ENCODE measurements at regions not wholly inside any gene's neighbourhood (a gene's known extent, or its start where the extent isn't known, plus 50 kb on each side); places are given as distances from the start of the nearest gene placed in this dataset.

DNA sequence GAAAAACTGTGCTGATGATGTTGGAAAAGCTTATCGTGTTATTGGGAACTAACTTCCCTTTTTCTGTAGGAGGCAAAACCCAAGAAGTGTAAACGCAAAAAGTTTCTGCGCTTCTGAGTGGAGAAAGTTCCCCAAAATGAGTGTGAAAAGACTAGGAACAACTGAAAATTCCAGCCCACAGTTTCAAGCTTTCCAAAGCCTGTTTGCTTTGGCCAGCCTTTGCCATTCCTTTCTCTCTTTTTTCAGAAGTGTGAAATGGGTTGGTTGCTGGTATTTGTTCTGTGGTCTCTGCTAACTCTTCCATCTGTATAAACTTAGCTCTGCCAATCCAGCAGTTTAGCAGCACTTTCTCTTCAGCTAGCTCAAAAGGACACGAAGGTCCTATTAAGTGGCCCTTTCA, 491.3 kb downstream of the MAFB start:
- H3K4me3 ChIP-seq (replicated peaks; ENCODE audit: insufficient read depth, low read length) = no peak overlapping the region
- H3K27me3 ChIP-seq (ENCODE audit: insufficient read depth, poor library complexity, severe bottlenecking) = no peaks in the 10 kb centered on the region
- H3K27ac ChIP-seq (replicated peaks) = no peak overlapping the region
- TF ChIP-seq SPI1 (IDR thresholded peaks at IDR 0.05; ENCODE audit: borderline replicate concordance, low read depth) (no peak), POLR2AphosphoS5 (IDR thresholded peaks at IDR 0.05; ENCODE audit: low read depth) (no peak), GABPA (IDR thresholded peaks at IDR 0.05; ENCODE audit: low read depth) (no peak)
- TF ChIP-seq, protein P1, sequence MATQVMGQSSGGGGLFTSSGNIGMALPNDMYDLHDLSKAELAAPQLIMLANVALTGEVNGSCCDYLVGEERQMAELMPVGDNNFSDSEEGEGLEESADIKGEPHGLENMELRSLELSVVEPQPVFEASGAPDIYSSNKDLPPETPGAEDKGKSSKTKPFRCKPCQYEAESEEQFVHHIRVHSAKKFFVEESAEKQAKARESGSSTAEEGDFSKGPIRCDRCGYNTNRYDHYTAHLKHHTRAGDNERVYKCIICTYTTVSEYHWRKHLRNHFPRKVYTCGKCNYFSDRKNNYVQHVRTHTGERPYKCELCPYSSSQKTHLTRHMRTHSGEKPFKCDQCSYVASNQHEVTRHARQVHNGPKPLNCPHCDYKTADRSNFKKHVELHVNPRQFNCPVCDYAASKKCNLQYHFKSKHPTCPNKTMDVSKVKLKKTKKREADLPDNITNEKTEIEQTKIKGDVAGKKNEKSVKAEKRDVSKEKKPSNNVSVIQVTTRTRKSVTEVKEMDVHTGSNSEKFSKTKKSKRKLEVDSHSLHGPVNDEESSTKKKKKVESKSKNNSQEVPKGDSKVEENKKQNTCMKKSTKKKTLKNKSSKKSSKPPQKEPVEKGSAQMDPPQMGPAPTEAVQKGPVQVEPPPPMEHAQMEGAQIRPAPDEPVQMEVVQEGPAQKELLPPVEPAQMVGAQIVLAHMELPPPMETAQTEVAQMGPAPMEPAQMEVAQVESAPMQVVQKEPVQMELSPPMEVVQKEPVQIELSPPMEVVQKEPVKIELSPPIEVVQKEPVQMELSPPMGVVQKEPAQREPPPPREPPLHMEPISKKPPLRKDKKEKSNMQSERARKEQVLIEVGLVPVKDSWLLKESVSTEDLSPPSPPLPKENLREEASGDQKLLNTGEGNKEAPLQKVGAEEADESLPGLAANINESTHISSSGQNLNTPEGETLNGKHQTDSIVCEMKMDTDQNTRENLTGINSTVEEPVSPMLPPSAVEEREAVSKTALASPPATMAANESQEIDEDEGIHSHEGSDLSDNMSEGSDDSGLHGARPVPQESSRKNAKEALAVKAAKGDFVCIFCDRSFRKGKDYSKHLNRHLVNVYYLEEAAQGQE (IDR thresholded peaks at IDR 0.05; ENCODE audit: insufficient replicate concordance, low read depth) = no peak
- TF ChIP-seq, protein P2, sequence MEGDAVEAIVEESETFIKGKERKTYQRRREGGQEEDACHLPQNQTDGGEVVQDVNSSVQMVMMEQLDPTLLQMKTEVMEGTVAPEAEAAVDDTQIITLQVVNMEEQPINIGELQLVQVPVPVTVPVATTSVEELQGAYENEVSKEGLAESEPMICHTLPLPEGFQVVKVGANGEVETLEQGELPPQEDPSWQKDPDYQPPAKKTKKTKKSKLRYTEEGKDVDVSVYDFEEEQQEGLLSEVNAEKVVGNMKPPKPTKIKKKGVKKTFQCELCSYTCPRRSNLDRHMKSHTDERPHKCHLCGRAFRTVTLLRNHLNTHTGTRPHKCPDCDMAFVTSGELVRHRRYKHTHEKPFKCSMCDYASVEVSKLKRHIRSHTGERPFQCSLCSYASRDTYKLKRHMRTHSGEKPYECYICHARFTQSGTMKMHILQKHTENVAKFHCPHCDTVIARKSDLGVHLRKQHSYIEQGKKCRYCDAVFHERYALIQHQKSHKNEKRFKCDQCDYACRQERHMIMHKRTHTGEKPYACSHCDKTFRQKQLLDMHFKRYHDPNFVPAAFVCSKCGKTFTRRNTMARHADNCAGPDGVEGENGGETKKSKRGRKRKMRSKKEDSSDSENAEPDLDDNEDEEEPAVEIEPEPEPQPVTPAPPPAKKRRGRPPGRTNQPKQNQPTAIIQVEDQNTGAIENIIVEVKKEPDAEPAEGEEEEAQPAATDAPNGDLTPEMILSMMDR (IDR thresholded peaks at IDR 0.05; ENCODE audit: insufficient read depth, low read length) = no peak
- no peak for DNase-seq (ENCODE audit: low read depth in 1 of 2, low spot score in 1 of 2)

DNA sequence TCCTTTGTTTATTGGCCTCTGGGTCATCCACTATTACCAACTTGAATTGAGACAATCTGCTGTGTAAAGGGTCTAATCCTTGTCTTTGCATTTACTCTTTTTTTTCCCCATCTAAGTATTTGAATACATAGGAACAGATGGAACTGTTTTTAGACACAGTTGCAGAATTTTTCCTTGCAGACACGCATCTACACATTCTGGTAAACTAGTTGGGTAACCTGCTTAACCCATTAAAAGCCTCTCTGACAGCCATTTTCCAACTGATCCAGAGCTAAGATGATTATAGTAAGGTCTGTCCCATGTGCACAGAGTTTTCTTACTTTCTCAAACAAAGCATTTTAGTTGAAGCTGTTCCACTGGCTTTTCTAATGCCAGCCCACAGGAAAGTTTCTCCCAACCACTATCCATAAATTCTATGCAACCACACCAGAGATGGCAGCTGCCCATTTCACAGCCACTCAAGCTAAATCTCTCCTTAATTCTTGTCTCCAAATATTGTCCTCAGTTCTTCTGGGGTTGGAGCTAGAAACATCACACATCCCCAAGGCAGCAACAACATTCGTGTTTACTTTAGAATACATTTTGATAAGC, 492.1 kb downstream of the MAFB start:
- Histone ChIP-seq H3K27ac (replicated peaks) (no peak overlapping the region), H3K27me3 (ENCODE audit: insufficient read depth, poor library complexity, severe bottlenecking) (no peaks in the 10 kb centered on the region), H3K4me3 (replicated peaks; ENCODE audit: insufficient read depth, low read length) (no peak overlapping the region)
- no peak for DNase-seq (ENCODE audit: low read depth in 1 of 2, low spot score in 1 of 2)
- TF ChIP-seq, protein P2 (IDR thresholded peaks at IDR 0.05; ENCODE audit: insufficient read depth, low read length) = no peak
- TF ChIP-seq, protein P1 (IDR thresholded peaks at IDR 0.05; ENCODE audit: insufficient replicate concordance, low read depth) = no peak
- TF ChIP-seq SPI1 (IDR thresholded peaks at IDR 0.05; ENCODE audit: borderline replicate concordance, low read depth) (no peak), POLR2AphosphoS5 (IDR thresholded peaks at IDR 0.05; ENCODE audit: low read depth) (no peak), GABPA (IDR thresholded peaks at IDR 0.05; ENCODE audit: low read depth) (no peak)

DNA sequence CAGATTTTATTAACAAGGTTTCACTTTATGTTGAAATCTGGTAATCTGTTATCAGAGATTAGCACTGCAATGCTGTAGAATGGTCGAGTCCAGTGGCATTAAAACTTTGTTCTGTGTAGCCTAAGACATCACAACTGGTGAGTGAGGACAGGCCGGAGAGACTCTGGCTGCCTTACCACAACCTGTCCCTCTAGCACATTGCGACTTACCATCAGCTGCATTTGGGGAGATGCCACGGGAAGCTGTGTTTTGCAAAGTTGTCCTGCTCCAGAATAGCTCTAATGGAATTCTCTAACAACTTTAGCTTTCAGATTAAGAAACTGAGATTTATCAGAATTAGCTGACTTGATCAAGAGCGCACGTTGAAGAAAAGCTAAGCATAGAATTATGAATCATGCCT, 493.3 kb downstream of the MAFB start:
- DNase-seq (ENCODE audit: low read depth in 1 of 2, low spot score in 1 of 2) = no peak
- TF ChIP-seq GABPA (IDR thresholded peaks at IDR 0.05; ENCODE audit: low read depth) = no peak
- TF ChIP-seq POLR2AphosphoS5 (IDR thresholded peaks at IDR 0.05; ENCODE audit: low read depth) = no peak
- TF ChIP-seq, protein P1 (IDR thresholded peaks at IDR 0.05; ENCODE audit: insufficient replicate concordance, low read depth) = no peak
- TF ChIP-seq, protein P2 (IDR thresholded peaks at IDR 0.05; ENCODE audit: insufficient read depth, low read length) = no peak
- TF ChIP-seq SPI1 (IDR thresholded peaks at IDR 0.05; ENCODE audit: borderline replicate concordance, low read depth) = no peak
- no peaks in the 10 kb centered on the region for H3K27me3 ChIP-seq (ENCODE audit: insufficient read depth, poor library complexity, severe bottlenecking)
- H3K27ac ChIP-seq (replicated peaks) = no peak overlapping the region
- no peak overlapping the region for H3K4me3 ChIP-seq (replicated peaks; ENCODE audit: insufficient read depth, low read length)
